PFSK-1 (cell line): ENCODE measurements at regions not wholly inside any gene's neighbourhood (a gene's known extent, or its start where the extent isn't known, plus 50 kb on each side); places are given as distances from the start of the nearest gene placed in this dataset.
A peak's percentile ranks its signal among the peaks of the same experiment; 100 is the strongest.

Experiments
- FOXP2 ChIP-seq: optimal IDR thresholded peaks from 2 replicates; pipeline ENCODE3; 2011; ENCODE audit warnings: borderline replicate concordance, control low read depth, inconsistent platforms; ENCODE audit not compliant: insufficient read depth; ENCODE audit errors: extremely low read length, extremely low read depth
- POLR2AphosphoS5 ChIP-seq: IDR thresholded peaks from 2 replicates; pipeline ENCODE4 v1.6.1; 2012; ENCODE audit warnings: low read depth, mild to moderate bottlenecking, control low read depth, low read length, moderate library complexity
- SIN3A ChIP-seq: IDR thresholded peaks from 2 replicates; pipeline ENCODE4 v1.6.1; 2012; ENCODE audit warnings: mild to moderate bottlenecking, low read length, moderate library complexity, borderline replicate concordance; ENCODE audit not compliant: insufficient read depth
- TAF1 ChIP-seq: IDR thresholded peaks from 2 replicates; pipeline ENCODE4 v1.6.1; 2012; ENCODE audit warnings: low read length, control low read depth, borderline replicate concordance; ENCODE audit not compliant: insufficient read depth
- TF ChIP-seq, protein P1 (sequence below), 2 experiments: IDR thresholded peaks; 2 replicates each; pipeline versions ENCODE4 v1.6.1 to v1.8.0; 2011 to 2012; ENCODE audit warnings: low read depth in 2 of 2, low read length in 2 of 2, control low read depth in 1 of 2, inconsistent platforms in 1 of 2, mild to moderate bottlenecking in 1 of 2, moderate library complexity in 1 of 2; ENCODE audit not compliant: insufficient read depth in 1 of 2

GRCh38 chr1:67889953-67890567 lies 56.8 kb upstream of the GNG12 start:
- no peak for TF ChIP-seq POLR2AphosphoS5
- no peak for TF ChIP-seq TAF1
- TF ChIP-seq, protein P1, sequence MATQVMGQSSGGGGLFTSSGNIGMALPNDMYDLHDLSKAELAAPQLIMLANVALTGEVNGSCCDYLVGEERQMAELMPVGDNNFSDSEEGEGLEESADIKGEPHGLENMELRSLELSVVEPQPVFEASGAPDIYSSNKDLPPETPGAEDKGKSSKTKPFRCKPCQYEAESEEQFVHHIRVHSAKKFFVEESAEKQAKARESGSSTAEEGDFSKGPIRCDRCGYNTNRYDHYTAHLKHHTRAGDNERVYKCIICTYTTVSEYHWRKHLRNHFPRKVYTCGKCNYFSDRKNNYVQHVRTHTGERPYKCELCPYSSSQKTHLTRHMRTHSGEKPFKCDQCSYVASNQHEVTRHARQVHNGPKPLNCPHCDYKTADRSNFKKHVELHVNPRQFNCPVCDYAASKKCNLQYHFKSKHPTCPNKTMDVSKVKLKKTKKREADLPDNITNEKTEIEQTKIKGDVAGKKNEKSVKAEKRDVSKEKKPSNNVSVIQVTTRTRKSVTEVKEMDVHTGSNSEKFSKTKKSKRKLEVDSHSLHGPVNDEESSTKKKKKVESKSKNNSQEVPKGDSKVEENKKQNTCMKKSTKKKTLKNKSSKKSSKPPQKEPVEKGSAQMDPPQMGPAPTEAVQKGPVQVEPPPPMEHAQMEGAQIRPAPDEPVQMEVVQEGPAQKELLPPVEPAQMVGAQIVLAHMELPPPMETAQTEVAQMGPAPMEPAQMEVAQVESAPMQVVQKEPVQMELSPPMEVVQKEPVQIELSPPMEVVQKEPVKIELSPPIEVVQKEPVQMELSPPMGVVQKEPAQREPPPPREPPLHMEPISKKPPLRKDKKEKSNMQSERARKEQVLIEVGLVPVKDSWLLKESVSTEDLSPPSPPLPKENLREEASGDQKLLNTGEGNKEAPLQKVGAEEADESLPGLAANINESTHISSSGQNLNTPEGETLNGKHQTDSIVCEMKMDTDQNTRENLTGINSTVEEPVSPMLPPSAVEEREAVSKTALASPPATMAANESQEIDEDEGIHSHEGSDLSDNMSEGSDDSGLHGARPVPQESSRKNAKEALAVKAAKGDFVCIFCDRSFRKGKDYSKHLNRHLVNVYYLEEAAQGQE (IDR thresholded peaks at IDR 0.05; ENCODE audit: insufficient read depth in 1 of 2, low read depth in 2 of 2, low read length in 2 of 2), result no peak
- 0 out of 2 replicates have a peak, but pooled peaks have one; percentile 26 for TF ChIP-seq SIN3A
- TF ChIP-seq FOXP2, result no peak
